Stimulated activated CD4-positive, alpha-beta T cell treated with anti-CD3 and anti-CD28 coated beads, Interleukin-15, amount 100 ng/mL, for 24 hours (primary cell): ENCODE measurements at regions not wholly inside any gene's neighbourhood (a gene's known extent, or its start where the extent isn't known, plus 50 kb on each side); places are given as distances from the start of the nearest gene placed in this dataset.

Experiments used
- DNase-seq: peaks from one replicate; pipeline ENCODE4 v3.0.0-alpha.2; 2020

- no peak for DNase-seq
These were observed 401.3 kb downstream of the QKI start for GRCh38 chr6:163815796-163816195.

GRCh38 chr6:163814494-163815364 lies 400.2 kb downstream of the QKI start:
- no peak for DNase-seq

- DNase-seq, result no peak
These were observed 399.5 kb downstream of the QKI start for GRCh38 chr6:163813979-163814493.

GRCh38 chr6:163811317-163811716 lies 396.8 kb downstream of the QKI start:
- DNase-seq, result no peak

- no peak for DNase-seq
These were observed 394.8 kb downstream of the QKI start for GRCh38 chr6:163809364-163809763.

- DNase-seq, result no peak
These were observed 394.4 kb downstream of the QKI start for GRCh38 chr6:163808871-163809270.

- no peak for DNase-seq
These were observed 393.7 kb downstream of the QKI start for GRCh38 chr6:163808231-163808630.

- no peak for DNase-seq
These were observed 392.4 kb downstream of the QKI start for GRCh38 chr6:163806755-163807499.

- DNase-seq, result no peak
These were observed 390.5 kb downstream of the QKI start for GRCh38 chr6:163804991-163805390.

- DNase-seq, result no peak
These were observed 387.7 kb downstream of the QKI start for GRCh38 chr6:163802267-163802666.

- no peak for DNase-seq
These were observed 382.9 kb downstream of the QKI start for GRCh38 chr6:163797296-163797845.

GRCh38 chr6:163793011-163793983 lies 378.8 kb downstream of the QKI start:
- no peak for DNase-seq

- no peak for DNase-seq
These were observed 375.8 kb downstream of the QKI start for GRCh38 chr6:163790266-163790840.

GRCh38 chr6:163789199-163789810 lies 374.8 kb downstream of the QKI start:
- DNase-seq, result no peak

GRCh38 chr6:163786995-163787671 lies 372.6 kb downstream of the QKI start:
- no peak for DNase-seq

GRCh38 chr6:163782436-163783003 lies 368.0 kb downstream of the QKI start:
- no peak for DNase-seq

GRCh38 chr6:163780994-163781393 lies 366.5 kb downstream of the QKI start:
- no peak for DNase-seq

GRCh38 chr6:163779727-163780284 lies 365.3 kb downstream of the QKI start:
- DNase-seq, result no peak

- no peak for DNase-seq
These were observed 363.2 kb downstream of the QKI start for GRCh38 chr6:163777716-163778115.
